Small intestine (tissue), 7 donors: ENCODE measurements at regions not wholly inside any gene's neighbourhood (a gene's known extent, or its start where the extent isn't known, plus 50 kb on each side); places are given as distances from the start of the nearest gene placed in this dataset.
A peak's percentile ranks its signal among the peaks of the same experiment; 100 is the strongest.

Experiments used
- DNase-seq, 2 donors: peaks; one replicate each; pipeline versions ENCODE4 v3.0.0 to v3.0.0-alpha.2; 2013
- FAIRE-seq: peaks from 2 replicates; lab custom pipeline; 2012; peaks lifted over from hg19 to GRCh38; lab: Jason Lieb, UNC
- H3K27ac ChIP-seq, 3 donors: one replicate each; pipeline ENCODE4 v1.5.1; 2013; ENCODE audit warnings: low read length in 2 of 3, mild to moderate bottlenecking in 2 of 3, control low read depth in 1 of 3, inconsistent platforms in 1 of 3, low read depth in 1 of 3, moderate library complexity in 1 of 3
- H3K27me3 ChIP-seq, 3 donors: one replicate each; pipeline ENCODE4 v1.6.1; 2013; ENCODE audit warnings: low read length in 3 of 3, inconsistent platforms in 1 of 3; ENCODE audit not compliant: control insufficient read depth in 3 of 3, insufficient read depth in 3 of 3
- H3K36me3 ChIP-seq, 3 donors: one replicate each; pipeline ENCODE4 v1.6.1; 2013; ENCODE audit warnings: low read length in 3 of 3, inconsistent platforms in 1 of 3, low read depth in 1 of 3, mild to moderate bottlenecking in 1 of 3, moderate library complexity in 1 of 3; ENCODE audit not compliant: control insufficient read depth in 3 of 3, insufficient read depth in 2 of 3
- H3K4me1 ChIP-seq, 3 donors: one replicate each; pipeline ENCODE4 v1.6.1; 2013; ENCODE audit warnings: low read length in 2 of 3, inconsistent platforms in 1 of 3, low read depth in 1 of 3, mild to moderate bottlenecking in 1 of 3, moderate library complexity in 1 of 3; ENCODE audit not compliant: control insufficient read depth in 3 of 3, insufficient read depth in 2 of 3
- H3K4me3 ChIP-seq, 3 donors: one replicate each; pipeline ENCODE4 v1.5.1; 2013; ENCODE audit warnings: low read length in 3 of 3, control low read depth in 1 of 3, inconsistent platforms in 1 of 3, low read depth in 1 of 3, mild to moderate bottlenecking in 1 of 3, moderate library complexity in 1 of 3
- H3K9me3 ChIP-seq, 2 donors: one replicate each; pipeline ENCODE4 v1.6.1; 2013; ENCODE audit warnings: low read depth in 1 of 2, low read length in 1 of 2; ENCODE audit not compliant: control insufficient read depth in 2 of 2, insufficient read depth in 1 of 2
- WGBS, 3 donors: extraction: QIAGEN DNeasy Blood & Tissue Kit; methylation state at CpG; one replicate each; pipeline ENCODE4 v1.1.7; 2013; 5-methylcytosine and 5-hydroxymethylcytosine counted together
- donor health status: healthy with polysubstance abuse.
- donor health status: control.
- donor health status: control.
- donor health status: Bipolar disorder and iron deficiency.
- donor health status: healthy.

DNA sequence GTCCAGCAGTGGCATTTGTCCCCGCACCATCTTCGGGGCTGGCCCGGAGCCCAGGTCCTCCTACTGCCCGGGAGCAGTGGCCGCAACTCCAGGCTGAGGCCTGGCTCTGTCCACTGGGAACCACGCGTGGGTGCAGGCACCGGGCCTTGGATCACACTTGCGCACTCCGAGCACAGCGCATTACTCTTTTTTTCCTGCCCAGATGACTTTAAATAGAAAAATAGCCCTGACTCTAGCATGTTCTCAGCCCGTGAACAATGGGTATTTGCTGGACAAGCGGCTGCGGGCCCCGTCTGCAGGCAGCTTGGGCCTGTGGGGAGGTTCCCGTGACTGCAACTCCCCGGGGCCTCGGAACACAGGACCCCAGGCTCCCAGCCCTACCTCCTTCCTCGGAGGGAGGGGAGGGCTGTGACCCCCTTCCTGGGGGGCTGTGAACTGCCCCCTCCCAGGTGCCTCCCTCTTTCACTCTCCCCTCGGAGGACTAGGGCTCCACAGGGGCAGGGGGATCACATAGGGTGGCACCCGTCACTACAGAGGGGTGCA, 162.2 kb downstream of the TBXT start:
- WGBS, 3 donors = 23 to 41% (median 39%) methylated on average over 20 to 21 of the region's 21 CpGs
- peak overlapping the region in 2 of 3 donors; percentile 6 to 86 for H3K27ac ChIP-seq
- H3K27me3 ChIP-seq = peaks cover 0 to 56% (median 18%) of the 10 kb centered on the region in 3 donors
- peaks cover 0 to 11% (median 0%) of the 10 kb centered on the region in 3 donors for H3K4me1 ChIP-seq
- no peaks in the 10 kb centered on the region for H3K9me3 ChIP-seq
- no peaks in the 10 kb centered on the region for H3K36me3 ChIP-seq
- FAIRE-seq = no peak
- H3K4me3 ChIP-seq = peak overlapping the region in 1 of 3 donors; percentile 32
- peak in 1 of 2 donors; percentile 60 for DNase-seq

- Histone ChIP-seq H3K4me3 (no peak overlapping the region), H3K36me3 (no peaks in the 10 kb centered on the region), H3K4me1 (peaks cover 0 to 11% (median 0%) of the 10 kb centered on the region in 3 donors), H3K27me3 (peaks cover 0 to 50% (median 16%) of the 10 kb centered on the region in 3 donors), H3K9me3 (no peaks in the 10 kb centered on the region), H3K27ac (peak overlapping the region in 1 of 3 donors; percentile 86)
- FAIRE-seq = no peak
- no peak for DNase-seq
- WGBS, 3 donors = 81 to 89% (median 84%) methylated on average over 12 of the region's 12 CpGs
Observed at GRCh38 chr6:166004876-166005275, 162.8 kb downstream of the TBXT start.

- peaks cover 0 to 11% (median 0%) of the 10 kb centered on the region in 3 donors for H3K4me1 ChIP-seq
- no peak overlapping the region for H3K4me3 ChIP-seq
- H3K9me3 ChIP-seq = no peaks in the 10 kb centered on the region
- DNase-seq (no peak), FAIRE-seq (no peak)
- H3K27ac ChIP-seq = no peak overlapping the region
- peaks cover 0 to 46% (median 14%) of the 10 kb centered on the region in 3 donors for H3K27me3 ChIP-seq
- no peaks in the 10 kb centered on the region for H3K36me3 ChIP-seq
- WGBS, 3 donors = 80 to 86% (median 82%) methylated on average over 9 of the region's 9 CpGs
Observed at GRCh38 chr6:166004471-166004870, 163.2 kb downstream of the TBXT start.

DNA sequence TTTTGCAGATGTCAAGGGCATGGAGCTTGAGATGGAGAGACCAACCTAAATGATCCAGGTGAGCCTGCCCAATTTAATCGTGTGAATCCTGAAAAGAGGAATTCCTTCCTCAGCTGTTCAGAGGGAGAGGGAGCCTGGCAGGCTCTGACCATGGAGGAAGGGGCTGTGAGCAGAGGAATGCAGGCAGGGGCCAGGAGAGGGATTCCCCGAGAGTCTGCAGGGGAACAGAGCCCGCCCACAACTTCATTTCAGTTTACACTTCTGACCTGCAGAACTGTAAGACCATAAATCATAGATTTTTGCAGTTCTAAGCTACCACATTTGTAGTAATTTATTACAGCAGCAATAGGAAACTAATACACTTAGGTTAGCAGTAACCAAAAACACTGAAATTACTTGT, 164.1 kb downstream of the TBXT start:
- Histone ChIP-seq H3K4me1 (peaks cover 0 to 11% (median 0%) of the 10 kb centered on the region in 3 donors), H3K9me3 (no peaks in the 10 kb centered on the region), H3K27me3 (peaks cover 0 to 37% (median 11%) of the 10 kb centered on the region in 3 donors), H3K27ac (no peak overlapping the region), H3K36me3 (no peaks in the 10 kb centered on the region), H3K4me3 (no peak overlapping the region)
- FAIRE-seq (no peak), DNase-seq (no peak)
- WGBS, 3 donors = 43 to 54% (median 49%) methylated on average over 3 of the region's 3 CpGs

GRCh38 chr6:166001359-166001758, 166.3 kb downstream of the TBXT start:
- 72 to 79% (median 76%) methylated on average over 9 of the region's 9 CpGs for WGBS, 3 donors
- Histone ChIP-seq H3K36me3 (no peaks in the 10 kb centered on the region), H3K27ac (no peak overlapping the region), H3K9me3 (no peaks in the 10 kb centered on the region), H3K4me3 (no peak overlapping the region), H3K27me3 (peaks cover 0 to 20% (median 6%) of the 10 kb centered on the region in 3 donors), H3K4me1 (peaks cover 0 to 3% (median 0%) of the 10 kb centered on the region in 3 donors)
- FAIRE-seq (no peak), DNase-seq (no peak)

- 91 to 93% (median 91%) methylated on average over 8 of the region's 8 CpGs for WGBS, 3 donors
- Histone ChIP-seq H3K4me3 (no peak overlapping the region), H3K27me3 (peaks cover 0 to 3% (median 0%) of the 10 kb centered on the region in 3 donors), H3K9me3 (no peaks in the 10 kb centered on the region), H3K4me1 (no peaks in the 10 kb centered on the region), H3K36me3 (no peaks in the 10 kb centered on the region), H3K27ac (no peak overlapping the region)
- DNase-seq (no peak), FAIRE-seq (no peak)
Observed at GRCh38 chr6:165999279-165999678, 168.4 kb downstream of the TBXT start.

GRCh38 chr6:165998072-165998471, 169.6 kb downstream of the TBXT start:
- Histone ChIP-seq H3K36me3 (no peaks in the 10 kb centered on the region), H3K9me3 (no peaks in the 10 kb centered on the region), H3K4me3 (no peak overlapping the region), H3K4me1 (no peaks in the 10 kb centered on the region), H3K27ac (no peak overlapping the region), H3K27me3 (no peaks in the 10 kb centered on the region)
- FAIRE-seq = no peak
- DNase-seq = no peak
- WGBS, 3 donors = 68 to 74% (median 68%) methylated on average over 3 of the region's 3 CpGs

GRCh38 chr6:165991341-165991740, 176.3 kb downstream of the TBXT start:
- Histone ChIP-seq H3K9me3 (no peaks in the 10 kb centered on the region), H3K27ac (no peak overlapping the region), H3K4me3 (no peak overlapping the region), H3K27me3 (peaks cover 0 to 50% (median 3%) of the 10 kb centered on the region in 3 donors), H3K36me3 (no peaks in the 10 kb centered on the region), H3K4me1 (no peaks in the 10 kb centered on the region)
- DNase-seq (no peak), FAIRE-seq (no peak)
- 86 to 89% (median 86%) methylated on average over 14 of the region's 14 CpGs for WGBS, 3 donors

DNA sequence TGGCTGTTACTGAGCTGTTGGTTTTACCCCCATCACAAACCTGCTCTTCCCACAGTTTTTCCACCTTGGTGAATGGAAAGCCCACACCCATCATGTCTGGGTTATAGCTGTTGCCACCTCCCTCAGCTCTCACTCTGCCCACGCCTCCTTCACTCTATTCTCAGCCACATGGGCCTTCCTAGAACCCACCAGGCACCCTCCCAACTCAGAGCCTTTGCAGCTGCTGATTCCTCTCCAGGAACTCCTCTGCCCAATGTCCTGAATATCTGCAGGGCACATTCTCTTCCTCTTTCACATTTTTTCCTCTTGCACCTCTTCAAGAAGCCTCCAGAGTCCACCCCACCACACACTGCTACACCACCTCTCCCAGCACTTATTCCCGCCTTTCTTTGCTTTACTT, 177.4 kb downstream of the TBXT start:
- Histone ChIP-seq H3K36me3 (no peaks in the 10 kb centered on the region), H3K27ac (no peak overlapping the region), H3K4me3 (no peak overlapping the region), H3K9me3 (no peaks in the 10 kb centered on the region), H3K4me1 (no peaks in the 10 kb centered on the region), H3K27me3 (peaks cover 0 to 61% (median 3%) of the 10 kb centered on the region in 3 donors)
- no peak for FAIRE-seq
- 59 to 75% (median 72%) methylated on average over 2 of the region's 2 CpGs for WGBS, 3 donors
- no peak for DNase-seq
